ENCODE measurements at regions not wholly inside any gene's neighbourhood (a gene's known extent, or its start where the extent isn't known, plus 50 kb on each side); places are given as distances from the start of the nearest gene placed in this dataset.

- H3K27me3 ChIP-seq (ENCODE audit: control insufficient read depth, insufficient read depth, low read length), result no peaks in the 10 kb centered on the region
- no peak overlapping the region for H2AFZ ChIP-seq (ENCODE audit: low read length)
- H3K4me3 ChIP-seq (replicated peaks in 1 of 4; ENCODE audit: control extremely low read depth in 1 of 4, insufficient read depth in 1 of 4, low read depth in 3 of 4, low read length in 4 of 4), result no peak overlapping the region
- H3K4me1 ChIP-seq (ENCODE audit: control insufficient read depth, extremely low read depth, insufficient read depth, low read length), result no peaks in the 10 kb centered on the region
- H3K4me2 ChIP-seq (ENCODE audit: extremely low read depth, insufficient read depth, low read length), result no peak overlapping the region
- H3K79me2 ChIP-seq (ENCODE audit: control insufficient read depth, insufficient read depth, low read length), result no peaks in the 10 kb centered on the region
- H3K9ac ChIP-seq (ENCODE audit: insufficient read depth, low read length), result no peak overlapping the region
- H4K20me1 ChIP-seq (ENCODE audit: control insufficient read depth, extremely low read depth, insufficient read depth, low read length), result no peaks in the 10 kb centered on the region
- DNase-seq (ENCODE audit: low read depth in 2 of 2), result no peak
- H3K9me3 ChIP-seq (ENCODE audit: control insufficient read depth, insufficient read depth, low read depth, low read length), result no peaks in the 10 kb centered on the region
- TF ChIP-seq EZH2 (IDR thresholded peaks at IDR 0.05; ENCODE audit: low read length, missing control alignments) (no peak), CTCF (conservative IDR thresholded peaks at IDR 0.05 in 1 of 2, IDR thresholded peaks at IDR 0.05 in 1 of 2; ENCODE audit: low read depth in 1 of 2, low read length in 2 of 2) (no peak)
- no peak overlapping the region for H3K27ac ChIP-seq (ENCODE audit: insufficient read depth, low read length)
- H3K36me3 ChIP-seq (ENCODE audit: control insufficient read depth, insufficient read depth, low read length), result no peaks in the 10 kb centered on the region
Observed at GRCh38 chr18:78927616-78928015, 52.0 kb upstream of the SALL3 start.

GRCh38 chr18:78928076-78928475, 51.5 kb upstream of the SALL3 start:
- Histone ChIP-seq H3K27me3 (ENCODE audit: control insufficient read depth, insufficient read depth, low read length) (no peaks in the 10 kb centered on the region), H3K4me1 (ENCODE audit: control insufficient read depth, extremely low read depth, insufficient read depth, low read length) (no peaks in the 10 kb centered on the region), H4K20me1 (ENCODE audit: control insufficient read depth, extremely low read depth, insufficient read depth, low read length) (no peaks in the 10 kb centered on the region), H3K9ac (ENCODE audit: insufficient read depth, low read length) (no peak overlapping the region), H3K79me2 (ENCODE audit: control insufficient read depth, insufficient read depth, low read length) (no peaks in the 10 kb centered on the region), H3K36me3 (ENCODE audit: control insufficient read depth, insufficient read depth, low read length) (no peaks in the 10 kb centered on the region), H3K27ac (ENCODE audit: insufficient read depth, low read length) (no peak overlapping the region), H3K4me2 (ENCODE audit: extremely low read depth, insufficient read depth, low read length) (no peak overlapping the region), H3K4me3 (replicated peaks in 1 of 4; ENCODE audit: control extremely low read depth in 1 of 4, insufficient read depth in 1 of 4, low read depth in 3 of 4, low read length in 4 of 4) (no peak overlapping the region), H3K9me3 (ENCODE audit: control insufficient read depth, insufficient read depth, low read depth, low read length) (no peaks in the 10 kb centered on the region), H2AFZ (ENCODE audit: low read length) (no peak overlapping the region)
- TF ChIP-seq CTCF (conservative IDR thresholded peaks at IDR 0.05 in 1 of 2, IDR thresholded peaks at IDR 0.05 in 1 of 2; ENCODE audit: low read depth in 1 of 2, low read length in 2 of 2) (no peak), EZH2 (IDR thresholded peaks at IDR 0.05; ENCODE audit: low read length, missing control alignments) (no peak)
- DNase-seq (ENCODE audit: low read depth in 2 of 2), result no peak

- H3K9me3 ChIP-seq (ENCODE audit: control insufficient read depth, insufficient read depth, low read depth, low read length), result no peaks in the 10 kb centered on the region
- no peak overlapping the region for H3K9ac ChIP-seq (ENCODE audit: insufficient read depth, low read length)
- no peak overlapping the region for H3K4me2 ChIP-seq (ENCODE audit: extremely low read depth, insufficient read depth, low read length)
- H2AFZ ChIP-seq (ENCODE audit: low read length), result no peak overlapping the region
- no peaks in the 10 kb centered on the region for H3K4me1 ChIP-seq (ENCODE audit: control insufficient read depth, extremely low read depth, insufficient read depth, low read length)
- TF ChIP-seq CTCF (conservative IDR thresholded peaks at IDR 0.05 in 1 of 2, IDR thresholded peaks at IDR 0.05 in 1 of 2; ENCODE audit: low read depth in 1 of 2, low read length in 2 of 2), result no peak
- TF ChIP-seq EZH2 (IDR thresholded peaks at IDR 0.05; ENCODE audit: low read length, missing control alignments), result no peak
- H3K36me3 ChIP-seq (ENCODE audit: control insufficient read depth, insufficient read depth, low read length), result no peaks in the 10 kb centered on the region
- DNase-seq (ENCODE audit: low read depth in 2 of 2), result no peak
- H3K27ac ChIP-seq (ENCODE audit: insufficient read depth, low read length), result no peak overlapping the region
- H4K20me1 ChIP-seq (ENCODE audit: control insufficient read depth, extremely low read depth, insufficient read depth, low read length), result no peaks in the 10 kb centered on the region
- H3K4me3 ChIP-seq (replicated peaks in 1 of 4; ENCODE audit: control extremely low read depth in 1 of 4, insufficient read depth in 1 of 4, low read depth in 3 of 4, low read length in 4 of 4), result no peak overlapping the region
- no peaks in the 10 kb centered on the region for H3K27me3 ChIP-seq (ENCODE audit: control insufficient read depth, insufficient read depth, low read length)
- no peaks in the 10 kb centered on the region for H3K79me2 ChIP-seq (ENCODE audit: control insufficient read depth, insufficient read depth, low read length)
Observed at GRCh38 chr18:78929516-78929915, 50.1 kb upstream of the SALL3 start.

Data from fibroblast of lung (primary cell).